HepG2 (cell line): ENCODE measurements at regions not wholly inside any gene's neighbourhood (a gene's known extent, or its start where the extent isn't known, plus 50 kb on each side); places are given as distances from the start of the nearest gene placed in this dataset.

Experiments
- ATAC-seq: fragments of 200-7000 bp; cut with Tn5 transposase; 3 replicates; pipeline ENCODE4 v1.9.1; 2020; ENCODE audit warnings: mild to moderate bottlenecking, moderate library complexity
- BruUV-seq: library from RNA; stranded (reverse); fragments of 400-500 nt; replicated peaks from 2 replicates; lab custom pipeline; 2021; lab: Mats Ljungman, UMichigan
- CTCF ChIA-PET: fragments of 300-600 bp; formaldehyde crosslinking; extraction: SDS; loops from one replicate; lab custom pipeline; 2021; ENCODE audit warnings: low total read pairs, inconsistent platforms, low intra/inter-chr PET ratio; lab: Yijun Ruan, JAX
- POLR2A ChIA-PET: fragments of 350-600 bp; sonication (Branson Sonifier 250); formaldehyde crosslinking; loops from one replicate; lab custom pipeline; 2020; ENCODE audit warnings: antibody characterized with exemption, inconsistent platforms; lab: Yijun Ruan, JAX
- DNase-seq: peaks from one replicate; pipeline ENCODE4 v3.0.0-alpha.2; 2015; ENCODE audit warnings: low spot score
- FAIRE-seq: peaks from 3 replicates; lab custom pipeline; 2011; peaks lifted over from hg19 to GRCh38; lab: Jason Lieb, UNC
- H2AFZ ChIP-seq: one replicate; pipeline ENCODE4 v1.6.1; 2011; ENCODE audit warnings: low read length, inconsistent platforms
- H3K27ac ChIP-seq: fragments of 300-600 bp; 3 replicates; pipeline ENCODE4 v1.8.0; 2011; ENCODE audit warnings: mixed run types, mild to moderate bottlenecking, mixed read lengths, low read length, inconsistent platforms; ENCODE audit not compliant: insufficient read depth; ENCODE audit errors: extremely low read length
- H3K27me3 ChIP-seq, 2 experiments: fragments of 200-600 bp in 1 of 2; 2 replicates in 1 of 2; 3 replicates in 1 of 2; pipeline versions ENCODE4 v1.6.0 to v1.8.0; 2011; ENCODE audit warnings: low read length in 2 of 2, mild to moderate bottlenecking in 2 of 2, moderate library complexity in 2 of 2, inconsistent platforms in 1 of 2; ENCODE audit not compliant: insufficient read depth in 2 of 2, control insufficient read depth in 1 of 2
- H3K36me3 ChIP-seq, 2 experiments: fragments of 200-600 bp in 1 of 2; replicated peaks in 1 of 2; 2 replicates in 1 of 2; 3 replicates in 1 of 2; pipeline versions ENCODE4 v1.5.1 to v1.8.0; 2011; ENCODE audit warnings: low read length in 2 of 2, inconsistent platforms in 1 of 2; ENCODE audit not compliant: insufficient read depth in 2 of 2, control insufficient read depth in 1 of 2
- H3K4me1 ChIP-seq: 2 replicates; pipeline ENCODE4 v1.5.1; 2012; ENCODE audit warnings: low read length, inconsistent platforms; ENCODE audit not compliant: insufficient read depth
- H3K4me2 ChIP-seq: 2 replicates; pipeline ENCODE4 v1.6.0; 2011; ENCODE audit warnings: low read depth, low read length, inconsistent platforms
- H3K4me3 ChIP-seq, 3 experiments: fragments of 200-600 bp in 1 of 3; sonication (generic), shearing (Covaris generic) in 1 of 3; replicated peaks in 1 of 3; 2 replicates each; pipeline ENCODE4 v1.5.1; 2011 to 2016; ENCODE audit warnings: low read length in 3 of 3, inconsistent platforms in 2 of 3, low read depth in 2 of 3, mild to moderate bottlenecking in 2 of 3, control low read depth in 1 of 3, mixed read lengths in 1 of 3; ENCODE audit not compliant: insufficient read depth in 1 of 3
- H3K79me2 ChIP-seq: one replicate; pipeline ENCODE4 v1.6.1; 2011; ENCODE audit warnings: low read length, inconsistent platforms; ENCODE audit not compliant: insufficient read depth
- H3K9ac ChIP-seq: 2 replicates; pipeline ENCODE4 v1.6.0; 2011; ENCODE audit warnings: mild to moderate bottlenecking, low read depth, low read length, inconsistent platforms; ENCODE audit not compliant: insufficient read depth
- H3K9me3 ChIP-seq: 2 replicates; pipeline ENCODE4 v1.5.1; 2012; ENCODE audit warnings: mild to moderate bottlenecking, low read length
- H4K20me1 ChIP-seq: 2 replicates; pipeline ENCODE4 v1.6.0; 2011; ENCODE audit warnings: inconsistent platforms, mild to moderate bottlenecking, low read length, moderate library complexity; ENCODE audit not compliant: insufficient read depth
- ARNT ChIP-seq: fragments of 450-650 bp; IDR thresholded peaks from 2 replicates; pipeline ENCODE4 v1.6.1; 2017
- ELF1 ChIP-seq: sonication (generic); formaldehyde crosslinking; IDR thresholded peaks from 2 replicates; pipeline ENCODE4 v1.4.0; 2020; ENCODE audit warnings: missing genetic modification reagents
- FOXA1 ChIP-seq, 2 experiments: fragments of 450-650 bp in 1 of 2; sonication (generic) in 1 of 2; formaldehyde crosslinking in 1 of 2; IDR thresholded peaks; 2 replicates each; pipeline versions ENCODE4 v1.4.0 to v1.6.1; 2016 to 2020; ENCODE audit warnings: missing genetic modification reagents in 1 of 2
- HMG20A ChIP-seq: IDR thresholded peaks from 2 replicates; pipeline ENCODE4 v1.6.1; 2016; ENCODE audit warnings: borderline replicate concordance
- KDM6A ChIP-seq: IDR thresholded peaks from 2 replicates; pipeline ENCODE4 v1.6.1; 2016; ENCODE audit warnings: low read depth
- PRMT3 ChIP-seq: sonication (generic); formaldehyde crosslinking; IDR thresholded peaks from 2 replicates; pipeline ENCODE4 v1.8.1; 2022; ENCODE audit warnings: low read depth, mild to moderate bottlenecking, moderate library complexity, missing genetic modification reagents, borderline replicate concordance
- RFX1 ChIP-seq: fragments of 450-650 bp; IDR thresholded peaks from 2 replicates; pipeline ENCODE4 v1.6.1; 2017
- SYNCRIP ChIP-seq: fragments of 200-400 bp; formaldehyde crosslinking; IDR thresholded peaks from 2 replicates; pipeline ENCODE4 v1.6.1; 2018; ENCODE audit warnings: mild to moderate bottlenecking, low read depth, low read length; ENCODE audit not compliant: insufficient read depth
- ZNF792 ChIP-seq: IDR thresholded peaks from 2 replicates; pipeline ENCODE4 v1.6.1; 2016
- ZSCAN21 ChIP-seq: sonication (generic); formaldehyde crosslinking; IDR thresholded peaks from 2 replicates; pipeline ENCODE4 v1.8.0; 2022; ENCODE audit warnings: mild to moderate bottlenecking, missing genetic modification reagents, moderate library complexity, borderline replicate concordance
- ZSCAN25 ChIP-seq: sonication (generic); formaldehyde crosslinking; IDR thresholded peaks from 2 replicates; pipeline ENCODE4 v1.8.0; 2022; ENCODE audit warnings: mild to moderate bottlenecking, missing genetic modification reagents
- WGBS: methylation state at CpG from one replicate; pipeline ENCODE4 v1.1.6; 2017; ENCODE audit warnings: low lambda C conversion rate; 5-methylcytosine and 5-hydroxymethylcytosine counted together
- in situ Hi-C: cut with HindIII; loops from 2 replicates; pipeline ENCODE4 v1.10.0; 2017; ENCODE audit warnings: low pct_unique_long_range_greater_than_20kb; ENCODE audit not compliant: extremely low pct_ligation_motif_present
- intact Hi-C: fragments of 100-400 bp; cut with micrococcal nuclease; formaldehyde crosslinking; loops from one replicate; pipeline ENCODE4 v1.10.0; 2022; ENCODE audit not compliant: unreplicated experiment
- TF ChIP-seq, protein P1 (sequence below): sonication (generic); formaldehyde crosslinking; IDR thresholded peaks from 2 replicates; pipeline ENCODE4 v1.9.0; 2021; ENCODE audit warnings: missing genetic modification reagents, mild to moderate bottlenecking, borderline replicate concordance
- TF ChIP-seq, protein P2 (sequence below): sonication (generic); formaldehyde crosslinking; IDR thresholded peaks from 2 replicates; pipeline ENCODE4 v1.5.0; 2020; ENCODE audit warnings: missing genetic modification reagents, mild to moderate bottlenecking, borderline replicate concordance

DNA sequence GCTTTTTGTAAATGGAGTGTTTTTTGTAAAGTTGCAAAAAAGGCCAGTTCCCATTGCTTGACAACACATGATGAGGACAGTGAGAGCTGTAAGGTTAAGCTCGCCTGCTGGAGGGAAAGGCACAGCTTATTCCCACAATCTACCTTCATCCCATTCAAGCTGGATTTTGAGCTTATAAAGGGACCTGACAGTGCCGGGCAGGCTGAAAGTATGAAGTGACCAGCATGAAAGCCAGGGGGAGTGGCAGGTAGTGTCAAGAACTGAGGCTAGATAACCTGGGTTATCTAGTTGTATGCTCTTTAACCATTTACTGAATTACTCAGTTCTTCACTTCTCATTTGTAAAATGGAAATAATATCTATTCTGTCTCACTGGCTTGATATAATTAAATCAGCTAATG, 52.3 kb upstream of the KPNA4 start:
- no TSS peak for BruUV-seq
- H3K9me3 ChIP-seq: no peaks in the 10 kb centered on the region
- no peak overlapping the region for H3K4me3 ChIP-seq
- TF ChIP-seq ZSCAN25 (CRISPR knock-in tag): no peak
- no peak for TF ChIP-seq HMG20A
- TF ChIP-seq ZNF792 (CRISPR knock-in tag): no peak
- TF ChIP-seq ZSCAN21: no peak
- TF ChIP-seq, protein P1, sequence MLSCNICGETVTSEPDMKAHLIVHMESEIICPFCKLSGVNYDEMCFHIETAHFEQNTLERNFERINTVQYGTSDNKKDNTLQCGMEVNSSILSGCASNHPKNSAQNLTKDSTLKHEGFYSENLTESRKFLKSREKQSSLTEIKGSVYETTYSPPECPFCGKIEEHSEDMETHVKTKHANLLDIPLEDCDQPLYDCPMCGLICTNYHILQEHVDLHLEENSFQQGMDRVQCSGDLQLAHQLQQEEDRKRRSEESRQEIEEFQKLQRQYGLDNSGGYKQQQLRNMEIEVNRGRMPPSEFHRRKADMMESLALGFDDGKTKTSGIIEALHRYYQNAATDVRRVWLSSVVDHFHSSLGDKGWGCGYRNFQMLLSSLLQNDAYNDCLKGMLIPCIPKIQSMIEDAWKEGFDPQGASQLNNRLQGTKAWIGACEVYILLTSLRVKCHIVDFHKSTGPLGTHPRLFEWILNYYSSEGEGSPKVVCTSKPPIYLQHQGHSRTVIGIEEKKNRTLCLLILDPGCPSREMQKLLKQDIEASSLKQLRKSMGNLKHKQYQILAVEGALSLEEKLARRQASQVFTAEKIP (CRISPR knock-in tag): no peak
- no peak for TF ChIP-seq PRMT3 (CRISPR knock-in tag)
- TF ChIP-seq KDM6A (CRISPR knock-in tag): no peak
- TF ChIP-seq, protein P2, sequence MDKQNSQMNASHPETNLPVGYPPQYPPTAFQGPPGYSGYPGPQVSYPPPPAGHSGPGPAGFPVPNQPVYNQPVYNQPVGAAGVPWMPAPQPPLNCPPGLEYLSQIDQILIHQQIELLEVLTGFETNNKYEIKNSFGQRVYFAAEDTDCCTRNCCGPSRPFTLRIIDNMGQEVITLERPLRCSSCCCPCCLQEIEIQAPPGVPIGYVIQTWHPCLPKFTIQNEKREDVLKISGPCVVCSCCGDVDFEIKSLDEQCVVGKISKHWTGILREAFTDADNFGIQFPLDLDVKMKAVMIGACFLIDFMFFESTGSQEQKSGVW (CRISPR knock-in tag): no peak
- no peak for TF ChIP-seq ELF1 (CRISPR knock-in tag)
- TF ChIP-seq FOXA1 (IDR thresholded peaks at IDR 0.05): no peak
- TF ChIP-seq FOXA1 (CRISPR knock-in tag; IDR thresholded peaks at IDR 0.05): no peak
- no peak for TF ChIP-seq ARNT
- no peak for TF ChIP-seq RFX1
- TF ChIP-seq SYNCRIP: no peak
- TF ChIP-seq, all 625 proteins: peak for 0
- Histone ChIP-seq H3K27me3 (no peaks in the 10 kb centered on the region), H3K36me3 (no peaks in the 10 kb centered on the region), H3K27ac (no peak overlapping the region), H3K4me1 (no peaks in the 10 kb centered on the region), H3K4me2 (no peak overlapping the region), H4K20me1 (no peaks in the 10 kb centered on the region), H3K79me2 (no peaks in the 10 kb centered on the region), H2AFZ (no peak overlapping the region), H3K9ac (no peak overlapping the region)
- ATAC-seq (no peak), DNase-seq (no peak), FAIRE-seq (no peak)
- WGBS: 0% methylated on average over 2 of the region's 2 CpGs
- ChIA-PET CTCF (no interaction called here), POLR2A (no interaction called here)
- intact Hi-C loops: no loop called here
- in situ Hi-C loops: no loop called here
